ENCODE measurements at regions not wholly inside any gene's neighbourhood (a gene's known extent, or its start where the extent isn't known, plus 50 kb on each side); places are given as distances from the start of the nearest gene placed in this dataset.

GRCh38 chr10:54914049-54914448 lies 113.0 kb upstream of the PCDH15 start:
- no peak for DNase-seq

- DNase-seq: no peak
Observed at GRCh38 chr10:54909165-54909564, 108.1 kb upstream of the PCDH15 start.

GRCh38 chr10:54908019-54908418 lies 107.0 kb upstream of the PCDH15 start:
- no peak for DNase-seq

- no peak for DNase-seq
Observed at GRCh38 chr10:54906940-54907339, 105.9 kb upstream of the PCDH15 start.

- DNase-seq: no peak
Observed at GRCh38 chr10:54905578-54906192, 104.7 kb upstream of the PCDH15 start.

- no peak for DNase-seq
Observed at GRCh38 chr10:54904833-54905232, 103.8 kb upstream of the PCDH15 start.

- no peak for DNase-seq
Observed at GRCh38 chr10:54903745-54904144, 102.7 kb upstream of the PCDH15 start.

GRCh38 chr10:54900584-54900983 lies 99.6 kb upstream of the PCDH15 start:
- no peak for DNase-seq

GRCh38 chr10:54880996-54881395 lies 80.0 kb upstream of the PCDH15 start:
- DNase-seq: no peak

- DNase-seq: no peak
Observed at GRCh38 chr10:54869022-54869421, 68.0 kb upstream of the PCDH15 start.

GRCh38 chr10:54866666-54867065 lies 65.6 kb upstream of the PCDH15 start:
- no peak for DNase-seq

GRCh38 chr10:54854843-54855242 lies 53.8 kb upstream of the PCDH15 start:
- DNase-seq: no peak

- no peak for DNase-seq
Observed at GRCh38 chr10:54854389-54854788, 53.4 kb upstream of the PCDH15 start.

- DNase-seq: no peak
Observed at GRCh38 chr10:54853883-54854282, 52.9 kb upstream of the PCDH15 start.
